ENCODE measurements at regions not wholly inside any gene's neighbourhood (a gene's known extent, or its start where the extent isn't known, plus 50 kb on each side); places are given as distances from the start of the nearest gene placed in this dataset.
A peak's percentile ranks its signal among the peaks of the same experiment; 100 is the strongest.

GRCh38 chr4:186829740-186830449 lies 106.2 kb upstream of the FAT1 start (continued):
- TF ChIP-seq GPN1 (CRISPR knock-in tag; IDR thresholded peaks at IDR 0.05; ENCODE audit: borderline replicate concordance): no peak
- no peak for TF ChIP-seq ZNF12 (CRISPR knock-in tag; IDR thresholded peaks at IDR 0.05)
- no peak for TF ChIP-seq PHB2 (IDR thresholded peaks at IDR 0.05; ENCODE audit: partially characterized antibody)
- peak; percentile 51 for TF ChIP-seq GATAD2A (CRISPR knock-in tag; IDR thresholded peaks at IDR 0.05)
- TF ChIP-seq ZNF781 (CRISPR knock-in tag; IDR thresholded peaks at IDR 0.05; ENCODE audit: borderline replicate concordance, not compliant biosample characterization): no peak
- TF ChIP-seq ZNF619 (CRISPR knock-in tag; IDR thresholded peaks at IDR 0.05): no peak
- TF ChIP-seq ZNF33B (CRISPR knock-in tag; IDR thresholded peaks at IDR 0.05): no peak
- peak; percentile 13 to 40; a peak in 1 of 4 replicates for TF ChIP-seq MAFK (conservative IDR thresholded peaks at IDR 0.05 in 1 of 2, IDR thresholded peaks at IDR 0.05 in 1 of 2; ENCODE audit: low read length in 2 of 2)
- TF ChIP-seq CENPX (CRISPR knock-in tag; IDR thresholded peaks at IDR 0.05): no peak
- no peak for TF ChIP-seq ZNF713 (CRISPR knock-in tag; IDR thresholded peaks at IDR 0.05)
- no peak for TF ChIP-seq IKZF1 (IDR thresholded peaks at IDR 0.05)
- no peak for TF ChIP-seq ZNF790 (CRISPR knock-in tag; IDR thresholded peaks at IDR 0.05; ENCODE audit: borderline replicate concordance)
- TF ChIP-seq ZNF839 (CRISPR knock-in tag; IDR thresholded peaks at IDR 0.05; ENCODE audit: borderline replicate concordance): no peak
- 0 out of 2 replicates have a peak, but pooled peaks have one; percentile 21 for TF ChIP-seq FOXJ3 (CRISPR knock-in tag; IDR thresholded peaks at IDR 0.05; ENCODE audit: borderline replicate concordance)
- no peak for TF ChIP-seq CHD4 (IDR thresholded peaks at IDR 0.05; ENCODE audit: borderline replicate concordance, low read length)
- TF ChIP-seq ZFP62 (CRISPR knock-in tag; IDR thresholded peaks at IDR 0.05): no peak
- TF ChIP-seq, protein P1, sequence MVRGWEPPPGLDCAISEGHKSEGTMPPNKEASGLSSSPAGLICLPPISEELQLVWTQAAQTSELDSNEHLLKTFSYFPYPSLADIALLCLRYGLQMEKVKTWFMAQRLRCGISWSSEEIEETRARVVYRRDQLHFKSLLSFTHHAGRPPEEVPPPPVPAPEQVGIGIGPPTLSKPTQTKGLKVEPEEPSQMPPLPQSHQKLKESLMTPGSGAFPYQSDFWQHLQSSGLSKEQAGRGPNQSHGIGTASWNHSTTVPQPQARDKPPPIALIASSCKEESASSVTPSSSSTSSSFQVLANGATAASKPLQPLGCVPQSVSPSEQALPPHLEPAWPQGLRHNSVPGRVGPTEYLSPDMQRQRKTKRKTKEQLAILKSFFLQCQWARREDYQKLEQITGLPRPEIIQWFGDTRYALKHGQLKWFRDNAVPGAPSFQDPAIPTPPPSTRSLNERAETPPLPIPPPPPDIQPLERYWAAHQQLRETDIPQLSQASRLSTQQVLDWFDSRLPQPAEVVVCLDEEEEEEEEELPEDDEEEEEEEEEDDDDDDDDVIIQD (CRISPR knock-in tag; IDR thresholded peaks at IDR 0.05; ENCODE audit: low read depth): 0 out of 2 replicates have a peak, but pooled peaks have one; percentile 16
- TF ChIP-seq ATF7-NPFF (CRISPR knock-in tag; IDR thresholded peaks at IDR 0.05; ENCODE audit: low read depth): no peak
- no peak for TF ChIP-seq MIER3 (CRISPR knock-in tag; IDR thresholded peaks at IDR 0.05; ENCODE audit: borderline replicate concordance)
- TF ChIP-seq FOXA3 (CRISPR knock-in tag; IDR thresholded peaks at IDR 0.05): peak; percentile 61
- no peak for TF ChIP-seq ZBTB8A (CRISPR knock-in tag; IDR thresholded peaks at IDR 0.05; ENCODE audit: borderline replicate concordance, low read depth)
- TF ChIP-seq ARID5B (CRISPR knock-in tag; IDR thresholded peaks at IDR 0.05): peak; percentile 77
- no peak for TF ChIP-seq SOX6 (IDR thresholded peaks at IDR 0.05)
- TF ChIP-seq SOX6 (CRISPR knock-in tag; IDR thresholded peaks at IDR 0.05): peak; percentile 47; the same call in 1 of the 2 replicates
- TF ChIP-seq ZNF18 (CRISPR knock-in tag; IDR thresholded peaks at IDR 0.05; ENCODE audit: insufficient replicate concordance): no peak
- TF ChIP-seq ADNP (CRISPR knock-in tag; IDR thresholded peaks at IDR 0.05): no peak
